HG03045 (cell line): ENCODE measurements at regions not wholly inside any gene's neighbourhood (a gene's known extent, or its start where the extent isn't known, plus 50 kb on each side); places are given as distances from the start of the nearest gene placed in this dataset.

ENCODE experiments used
- ATAC-seq: cut with Tn5 transposase; IDR thresholded peaks from one replicate; pipeline ENCODE4 v1.9.1; 2021; ENCODE audit warnings: mild to moderate bottlenecking, moderate library complexity; ENCODE audit not compliant: unreplicated experiment

DNA sequence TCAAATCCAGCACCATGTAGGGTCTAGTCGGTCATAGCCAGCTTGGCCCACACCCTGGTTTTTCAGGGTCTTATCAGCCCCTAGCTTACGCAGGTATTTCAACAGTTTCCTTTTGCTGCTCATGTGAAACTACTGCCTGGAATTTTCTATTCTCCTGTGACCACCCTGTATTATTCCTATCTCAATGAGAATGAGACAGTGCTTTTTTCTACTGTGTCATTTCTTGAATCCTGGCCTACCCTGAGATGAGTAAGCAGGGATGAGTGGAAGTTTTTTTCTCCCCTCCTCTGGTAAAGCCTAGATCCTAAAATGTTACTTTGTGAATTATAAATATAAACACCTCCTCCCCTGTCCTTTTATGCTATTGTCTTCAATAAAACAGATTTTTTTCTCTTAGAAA lies 62.7 kb upstream of the ARID2 start:
- ATAC-seq = no peak

DNA sequence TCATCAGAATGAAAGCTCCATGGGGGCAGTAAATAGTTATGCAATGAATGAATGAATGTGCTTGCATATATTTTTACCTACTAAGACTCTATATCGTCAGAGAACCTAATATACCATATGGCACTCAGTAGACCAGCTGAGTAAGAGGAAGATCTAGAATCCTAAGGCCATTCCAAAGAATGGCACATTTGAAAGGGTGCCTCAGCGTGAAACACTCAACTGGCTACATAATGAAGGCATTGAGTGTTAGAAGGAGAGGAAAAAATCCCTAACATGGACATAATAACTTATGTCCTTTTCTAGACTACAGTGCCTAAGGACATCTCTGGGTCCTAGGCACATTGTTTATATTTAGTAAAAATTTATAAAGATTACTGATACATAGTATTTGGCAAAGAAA lies 61.7 kb upstream of the ARID2 start:
- no peak for ATAC-seq

DNA sequence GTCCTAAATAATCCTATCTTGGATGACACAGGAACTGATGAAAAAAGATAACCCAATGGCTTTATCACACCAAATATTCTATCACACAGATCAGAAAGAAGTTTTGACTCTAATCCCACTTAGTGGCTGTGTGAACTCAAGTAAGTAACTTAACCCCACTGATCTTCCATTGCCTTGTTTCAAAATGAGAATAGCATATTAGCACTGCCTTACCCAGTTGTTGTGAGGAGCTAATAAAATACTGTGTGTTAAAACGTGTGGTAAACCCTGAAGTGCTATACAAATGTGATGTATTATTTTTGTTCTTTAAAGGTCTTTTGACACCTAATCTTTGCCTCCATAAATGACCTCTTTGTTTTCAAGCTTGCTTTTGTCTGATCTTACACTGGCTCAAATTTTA lies 60.9 kb upstream of the ARID2 start:
- ATAC-seq = peak; percentile 4

GRCh38 chr12:45669093-45669492 lies 60.4 kb upstream of the ARID2 start:
- ATAC-seq = peak; percentile 88

GRCh38 chr12:45669792-45670191 lies 59.7 kb upstream of the ARID2 start:
- ATAC-seq = no peak

DNA sequence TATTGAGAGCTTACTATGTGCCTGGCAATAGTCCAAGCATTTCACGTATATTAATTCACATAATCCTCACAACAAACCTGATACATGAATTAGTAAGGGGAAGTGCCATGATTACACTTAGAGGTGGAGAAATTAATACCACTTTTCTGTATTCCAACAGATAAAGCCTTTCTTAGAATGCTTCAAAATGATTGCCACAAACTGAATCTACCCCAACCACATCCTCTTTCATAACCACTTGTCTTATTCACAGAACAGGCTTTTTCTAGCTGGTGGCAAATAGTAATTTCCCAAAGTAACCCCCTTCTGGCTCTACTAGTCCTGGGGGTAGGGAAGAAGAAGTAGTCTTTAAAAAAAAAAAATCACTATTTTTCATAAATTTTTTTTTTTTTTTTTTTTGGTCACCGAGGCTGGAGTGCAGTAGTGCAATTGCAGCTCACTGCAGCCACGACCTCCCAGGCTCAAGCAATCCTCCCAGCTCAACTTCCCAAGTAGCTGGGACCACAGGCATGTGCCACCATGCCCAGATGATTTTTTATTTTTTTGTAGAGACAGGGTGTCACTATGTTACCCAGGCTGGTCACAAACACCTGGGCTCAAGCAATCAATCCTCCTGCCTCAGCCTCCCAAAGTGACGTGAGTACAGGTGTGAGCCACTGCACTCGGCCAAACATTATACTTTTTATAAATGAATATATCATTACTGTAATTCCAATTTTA lies 59.0 kb upstream of the ARID2 start:
- ATAC-seq = peak; percentile 46

DNA sequence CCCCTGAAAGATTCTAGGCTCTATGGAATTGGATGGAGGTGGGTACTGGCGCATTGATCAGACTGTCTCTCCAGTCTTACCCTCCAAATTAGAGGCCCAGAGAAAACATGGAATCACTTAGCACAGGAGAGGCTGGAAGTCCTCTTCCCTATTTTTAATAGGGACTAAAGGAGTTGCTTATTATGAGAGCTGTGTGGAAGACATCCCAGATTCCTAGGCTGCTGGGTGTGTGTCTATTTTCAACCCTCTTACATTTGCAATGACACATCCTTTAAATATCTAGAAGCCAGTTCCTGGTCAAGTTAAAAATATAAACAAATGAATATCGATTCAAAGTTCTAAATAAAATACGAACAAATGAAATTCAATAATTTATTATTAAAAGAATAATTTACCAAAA lies 58.3 kb upstream of the ARID2 start:
- ATAC-seq = no peak

- no peak for ATAC-seq
Observed at GRCh38 chr12:45674181-45674977, 55.1 kb upstream of the ARID2 start.

- ATAC-seq = no peak
Observed at GRCh38 chr12:45675534-45675933, 54.0 kb upstream of the ARID2 start.
